MM.1S (cell line): ENCODE measurements at regions not wholly inside any gene's neighbourhood (a gene's known extent, or its start where the extent isn't known, plus 50 kb on each side); places are given as distances from the start of the nearest gene placed in this dataset.

Source experiments
- EZH2 ChIP-seq: fragments of 300-600 bp; sonication (generic); optimal IDR thresholded peaks from 2 replicates; pipeline ENCODE3; 2017; ENCODE audit warnings: low read depth, mild to moderate bottlenecking, antibody characterized with exemption, low read length, mixed read lengths
- TF ChIP-seq, protein P1 (sequence below): fragments of 300-600 bp; sonication (generic); IDR thresholded peaks from 2 replicates; pipeline ENCODE4 v1.5.1; 2016; ENCODE audit warnings: antibody characterized with exemption, low read length, mixed read lengths

DNA sequence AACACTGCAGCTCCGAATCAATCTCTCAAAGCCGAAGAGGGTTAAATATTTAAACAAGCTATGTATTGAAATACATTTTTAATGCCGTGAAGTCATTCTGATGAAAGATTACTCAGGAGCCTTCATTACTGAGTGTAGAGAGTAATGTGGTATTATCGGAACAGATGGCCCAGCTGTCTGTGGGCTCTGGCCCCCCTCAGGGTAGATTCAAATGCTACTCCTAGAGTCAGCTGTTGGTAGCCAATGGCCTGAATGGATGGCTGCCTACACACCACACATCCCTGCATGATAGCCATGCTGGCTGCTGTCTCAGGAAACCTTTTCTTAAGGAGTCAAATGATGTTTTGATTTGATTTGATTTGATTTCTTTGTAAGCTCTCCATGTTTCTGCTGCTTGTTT, 732.3 kb upstream of the CELF4 start:
- TF ChIP-seq EZH2, result no peak
- TF ChIP-seq, protein P1, sequence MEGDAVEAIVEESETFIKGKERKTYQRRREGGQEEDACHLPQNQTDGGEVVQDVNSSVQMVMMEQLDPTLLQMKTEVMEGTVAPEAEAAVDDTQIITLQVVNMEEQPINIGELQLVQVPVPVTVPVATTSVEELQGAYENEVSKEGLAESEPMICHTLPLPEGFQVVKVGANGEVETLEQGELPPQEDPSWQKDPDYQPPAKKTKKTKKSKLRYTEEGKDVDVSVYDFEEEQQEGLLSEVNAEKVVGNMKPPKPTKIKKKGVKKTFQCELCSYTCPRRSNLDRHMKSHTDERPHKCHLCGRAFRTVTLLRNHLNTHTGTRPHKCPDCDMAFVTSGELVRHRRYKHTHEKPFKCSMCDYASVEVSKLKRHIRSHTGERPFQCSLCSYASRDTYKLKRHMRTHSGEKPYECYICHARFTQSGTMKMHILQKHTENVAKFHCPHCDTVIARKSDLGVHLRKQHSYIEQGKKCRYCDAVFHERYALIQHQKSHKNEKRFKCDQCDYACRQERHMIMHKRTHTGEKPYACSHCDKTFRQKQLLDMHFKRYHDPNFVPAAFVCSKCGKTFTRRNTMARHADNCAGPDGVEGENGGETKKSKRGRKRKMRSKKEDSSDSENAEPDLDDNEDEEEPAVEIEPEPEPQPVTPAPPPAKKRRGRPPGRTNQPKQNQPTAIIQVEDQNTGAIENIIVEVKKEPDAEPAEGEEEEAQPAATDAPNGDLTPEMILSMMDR, result no peak
